ENCODE measurements at regions not wholly inside any gene's neighbourhood (a gene's known extent, or its start where the extent isn't known, plus 50 kb on each side); places are given as distances from the start of the nearest gene placed in this dataset.

GRCh38 chr4:17336069-17336468, 175.8 kb downstream of the QDPR start:
- TF ChIP-seq POLR2AphosphoS5 (IDR thresholded peaks at IDR 0.05) (no peak), POLR2A (IDR thresholded peaks at IDR 0.05) (no peak), CTCF (IDR thresholded peaks at IDR 0.05) (no peak), EP300 (IDR thresholded peaks at IDR 0.05) (no peak)
- H3K27ac ChIP-seq = no peak overlapping the region
- 85 to 93% (median 90%) methylated on average over 1 of the region's 1 CpG for WGBS, 5 donors
- no peaks in the 10 kb centered on the region for H3K36me3 ChIP-seq
- DNase-seq = no peak
- intact Hi-C loops (cut with DNase I; ENCODE audit: low total_unique reads) = no loop called here
- H3K4me3 ChIP-seq = no peak overlapping the region
- H3K27me3 ChIP-seq = no peaks in the 10 kb centered on the region
- no peaks in the 10 kb centered on the region for H3K9me3 ChIP-seq
- no peaks in the 10 kb centered on the region for H3K4me1 ChIP-seq

GRCh38 chr4:17335371-17335770, 176.5 kb downstream of the QDPR start:
- no peak for DNase-seq
- Histone ChIP-seq H3K9me3 (no peaks in the 10 kb centered on the region), H3K36me3 (no peaks in the 10 kb centered on the region), H3K27ac (no peak overlapping the region), H3K27me3 (no peaks in the 10 kb centered on the region), H3K4me1 (no peaks in the 10 kb centered on the region), H3K4me3 (no peak overlapping the region)
- intact Hi-C loops (cut with DNase I; ENCODE audit: low total_unique reads) = no loop called here
- no peak for TF ChIP-seq EP300 (IDR thresholded peaks at IDR 0.05)
- TF ChIP-seq POLR2A (IDR thresholded peaks at IDR 0.05) = no peak
- no peak for TF ChIP-seq CTCF (IDR thresholded peaks at IDR 0.05)
- no peak for TF ChIP-seq POLR2AphosphoS5 (IDR thresholded peaks at IDR 0.05)
- 84 to 95% (median 89%) methylated on average over 3 of the region's 3 CpGs for WGBS, 5 donors

GRCh38 chr4:17332478-17332877, 179.4 kb downstream of the QDPR start:
- intact Hi-C loops (cut with DNase I; ENCODE audit: low total_unique reads) = no loop called here
- no peaks in the 10 kb centered on the region for H3K27me3 ChIP-seq
- H3K9me3 ChIP-seq = no peaks in the 10 kb centered on the region
- H3K36me3 ChIP-seq = no peaks in the 10 kb centered on the region
- H3K4me3 ChIP-seq = no peak overlapping the region
- TF ChIP-seq EP300 (IDR thresholded peaks at IDR 0.05) (no peak), POLR2AphosphoS5 (IDR thresholded peaks at IDR 0.05) (no peak), CTCF (IDR thresholded peaks at IDR 0.05) (no peak), POLR2A (IDR thresholded peaks at IDR 0.05) (no peak)
- WGBS, 5 donors = 50 to 80% (median 63%) methylated on average over 5 of the region's 5 CpGs
- H3K27ac ChIP-seq = no peak overlapping the region
- no peaks in the 10 kb centered on the region for H3K4me1 ChIP-seq
- no peak for DNase-seq

- peaks cover 0 to 7% (median 5%) of the 10 kb centered on the region in 4 donors for H3K4me1 ChIP-seq
- TF ChIP-seq CTCF (IDR thresholded peaks at IDR 0.05) = no peak
- TF ChIP-seq POLR2AphosphoS5 (IDR thresholded peaks at IDR 0.05) = no peak
- no peak for TF ChIP-seq EP300 (IDR thresholded peaks at IDR 0.05)
- no peak for TF ChIP-seq POLR2A (IDR thresholded peaks at IDR 0.05)
- WGBS, 5 donors = 75 to 92% (median 79%) methylated on average over 1 of the region's 1 CpG
- intact Hi-C loops (cut with DNase I; ENCODE audit: low total_unique reads) = loop anchor here (10.0 kb wide), 1 partner anchor 1034 kb away; no protein-coding TSS in a partner anchor
- H3K4me3 ChIP-seq = no peak overlapping the region
- H3K27me3 ChIP-seq = no peaks in the 10 kb centered on the region
- H3K36me3 ChIP-seq = no peaks in the 10 kb centered on the region
- H3K9me3 ChIP-seq = no peaks in the 10 kb centered on the region
- H3K27ac ChIP-seq = no peak overlapping the region
- no peak for DNase-seq
Observed at GRCh38 chr4:17329046-17329445, 182.8 kb downstream of the QDPR start.

Measured in stomach (tissue), 8 donors.